HCT116 (cell line): ENCODE measurements at regions not wholly inside any gene's neighbourhood (a gene's known extent, or its start where the extent isn't known, plus 50 kb on each side); places are given as distances from the start of the nearest gene placed in this dataset.

Source experiments
- ATAC-seq: fragments of 200-7000 bp; cut with Tn5 transposase; 2 replicates; pipeline ENCODE4 v1.9.1; 2020; ENCODE audit warnings: mild to moderate bottlenecking, moderate library complexity
- BruUV-seq: library from RNA; stranded (reverse); fragments of 400-500 nt; replicated peaks from 2 replicates; lab custom pipeline; 2021; lab: Mats Ljungman, UMichigan
- CTCF ChIA-PET: fragments of 300-600 bp; sonication (Branson Sonifier 250); formaldehyde crosslinking; loops from one replicate; lab custom pipeline; 2021; ENCODE audit warnings: antibody characterized with exemption; lab: Charles Lee
- POLR2A ChIA-PET: fragments of 300-600, 350-600 bp; sonication (Branson Sonifier 250); formaldehyde crosslinking; loops from one replicate; lab custom pipeline; 2021; ENCODE audit warnings: antibody characterized with exemption; lab: Charles Lee
- RAD21 ChIA-PET, 2 experiments: fragments of 300-600 bp; sonication (Branson Sonifier 250); formaldehyde crosslinking; loops; one replicate each; lab custom pipeline; 2023; ENCODE audit warnings: low total read pairs in 2 of 2; ENCODE audit not compliant: uncharacterized antibody in 2 of 2, unreplicated experiment in 2 of 2, low non-redundant PET in 1 of 2; lab: Charles Lee
- DNase-seq: peaks from one replicate; pipeline ENCODE4 v3.0.0-alpha.2; 2010; ENCODE audit warnings: low read depth, low spot score
- H2AFZ ChIP-seq: fragments of 200-600 bp; shearing (Covaris generic), sonication (generic); 2 replicates; pipeline ENCODE4 v1.6.1; 2017; ENCODE audit warnings: low read depth, mixed run types, mixed read lengths, antibody characterized with exemption, low read length; ENCODE audit not compliant: poor library complexity, severe bottlenecking
- H3K27ac ChIP-seq: 2 replicates; pipeline ENCODE4 v1.5.1; 2012; ENCODE audit warnings: low read depth, low read length
- H3K27me3 ChIP-seq: fragments of 200-600 bp; sonication (generic); 2 replicates; pipeline ENCODE4 v1.6.1; 2016; ENCODE audit warnings: mixed run types, low read length, mixed read lengths; ENCODE audit not compliant: insufficient read depth
- H3K36me3 ChIP-seq, 2 experiments: fragments of 200-500 bp in 1 of 2; fragments of 200-600 bp in 1 of 2; sonication (Bioruptor generic) in 1 of 2; sonication (generic) in 1 of 2; 2 replicates each; pipeline versions ENCODE4 v1.5.1 to v1.6.1; 2014 to 2016; ENCODE audit warnings: low read length in 2 of 2, inconsistent platforms in 1 of 2, mixed read lengths in 1 of 2, mixed run types in 1 of 2; ENCODE audit not compliant: insufficient read depth in 2 of 2, control insufficient read depth in 1 of 2
- H3K4me1 ChIP-seq, 2 experiments: fragments of 200-600 bp in 1 of 2; sonication (generic) in 1 of 2; 2 replicates each; pipeline versions ENCODE4 v1.5.1 to v1.6.1; 2012 to 2017; ENCODE audit warnings: low read length in 2 of 2, inconsistent platforms in 1 of 2, mild to moderate bottlenecking in 1 of 2, mixed read lengths in 1 of 2, mixed run types in 1 of 2, moderate library complexity in 1 of 2; ENCODE audit not compliant: insufficient read depth in 2 of 2, control insufficient read depth in 1 of 2
- H3K4me2 ChIP-seq: fragments of 200-600 bp; sonication (generic); 2 replicates; pipeline ENCODE4 v1.6.1; 2017; ENCODE audit warnings: mixed run types, low read length, mixed read lengths
- H3K4me3 ChIP-seq, 2 experiments: fragments of 200-600 bp in 1 of 2; sonication (generic) in 1 of 2; replicated peaks in 1 of 2; 2 replicates each; pipeline ENCODE4 v1.5.1; 2011 to 2016; ENCODE audit warnings: low read length in 2 of 2, control low read depth in 1 of 2, low read depth in 1 of 2, mild to moderate bottlenecking in 1 of 2, mixed read lengths in 1 of 2, mixed run types in 1 of 2
- H3K79me2 ChIP-seq: fragments of 200-600 bp; sonication (generic); 2 replicates; pipeline ENCODE4 v1.6.1; 2017; ENCODE audit warnings: mild to moderate bottlenecking, mixed run types, low read length, moderate library complexity, mixed read lengths; ENCODE audit not compliant: insufficient read depth
- H3K9ac ChIP-seq: fragments of 200-600 bp; sonication (generic); 2 replicates; pipeline ENCODE4 v1.6.1; 2016; ENCODE audit warnings: low read length, mixed read lengths
- H3K9me2 ChIP-seq: fragments of 200-600 bp; sonication (generic), shearing (Covaris generic); 2 replicates; pipeline ENCODE4 v1.6.1; 2017; ENCODE audit warnings: mixed run types, mild to moderate bottlenecking, moderate library complexity; ENCODE audit not compliant: insufficient read depth
- H3K9me3 ChIP-seq, 2 experiments: fragments of 200-500 bp in 1 of 2; fragments of 200-600 bp in 1 of 2; sonication (Bioruptor generic) in 1 of 2; sonication (generic) in 1 of 2; 2 replicates each; pipeline ENCODE4 v1.6.1; 2014 to 2017; ENCODE audit warnings: low read length in 2 of 2, mixed read lengths in 2 of 2, inconsistent platforms in 1 of 2, low read depth in 1 of 2, mild to moderate bottlenecking in 1 of 2, mixed run types in 1 of 2, moderate library complexity in 1 of 2; ENCODE audit not compliant: control insufficient read depth in 1 of 2, insufficient read depth in 1 of 2
- H4K20me1 ChIP-seq: fragments of 200-600 bp; sonication (generic), shearing (Covaris generic); 2 replicates; pipeline ENCODE4 v1.6.1; 2017; ENCODE audit warnings: mixed run types, mild to moderate bottlenecking, moderate library complexity; ENCODE audit not compliant: insufficient read depth
- CBX3 ChIP-seq: IDR thresholded peaks from 2 replicates; pipeline ENCODE4 v1.6.1; 2012; ENCODE audit warnings: low read depth
- ELF1 ChIP-seq: IDR thresholded peaks from 2 replicates; pipeline ENCODE4 v1.6.1; 2012; ENCODE audit warnings: low read depth, borderline replicate concordance
- EZH2phosphoT487 ChIP-seq: fragments of 200-600 bp; IDR thresholded peaks from 2 replicates; pipeline ENCODE4 v1.6.1; 2018; ENCODE audit warnings: antibody characterized with exemption, borderline replicate concordance
- FOSL1 ChIP-seq: IDR thresholded peaks from 2 replicates; pipeline ENCODE4 v1.6.1; 2012; ENCODE audit warnings: low read depth
- JUND ChIP-seq: IDR thresholded peaks from 2 replicates; pipeline ENCODE4 v1.6.1; 2012
- POLR2A ChIP-seq: IDR thresholded peaks from 2 replicates; pipeline ENCODE4 v1.7.0; 2011; ENCODE audit warnings: borderline replicate concordance; ENCODE audit not compliant: insufficient read depth, insufficient read length; ENCODE audit errors: extremely low read depth
- RAD21 ChIP-seq: IDR thresholded peaks from 2 replicates; pipeline ENCODE4 v1.6.1; 2012; ENCODE audit warnings: low read depth, mild to moderate bottlenecking
- SP1 ChIP-seq: IDR thresholded peaks from 2 replicates; pipeline ENCODE4 v1.6.1; 2012; ENCODE audit warnings: low read depth
- ZFX ChIP-seq: fragments of 450-650 bp; IDR thresholded peaks from 2 replicates; pipeline ENCODE4 v1.6.1; 2017
- intact Hi-C: fragments of 100-400 bp; cut with micrococcal nuclease; formaldehyde crosslinking; loops from 2 replicates; pipeline ENCODE4 v1.10.0; 2022
- TF ChIP-seq, protein P1 (sequence below), 3 experiments: fragments of 200-600 bp in 1 of 3; sonication (generic) in 1 of 3; IDR thresholded peaks in 2 of 3; conservative IDR thresholded peaks in 1 of 3; 2 replicates each; pipeline ENCODE4 v1.5.1; 2012 to 2017; ENCODE audit warnings: low read depth in 2 of 3, low read length in 2 of 3, antibody characterized with exemption in 1 of 3, borderline replicate concordance in 1 of 3, control low read depth in 1 of 3, mild to moderate bottlenecking in 1 of 3, mixed read lengths in 1 of 3, mixed run types in 1 of 3, moderate library complexity in 1 of 3; ENCODE audit not compliant: insufficient read depth in 1 of 3
- TF ChIP-seq, protein P2 (sequence below): IDR thresholded peaks from 2 replicates; pipeline ENCODE4 v1.6.1; 2012; ENCODE audit warnings: low read depth

DNA sequence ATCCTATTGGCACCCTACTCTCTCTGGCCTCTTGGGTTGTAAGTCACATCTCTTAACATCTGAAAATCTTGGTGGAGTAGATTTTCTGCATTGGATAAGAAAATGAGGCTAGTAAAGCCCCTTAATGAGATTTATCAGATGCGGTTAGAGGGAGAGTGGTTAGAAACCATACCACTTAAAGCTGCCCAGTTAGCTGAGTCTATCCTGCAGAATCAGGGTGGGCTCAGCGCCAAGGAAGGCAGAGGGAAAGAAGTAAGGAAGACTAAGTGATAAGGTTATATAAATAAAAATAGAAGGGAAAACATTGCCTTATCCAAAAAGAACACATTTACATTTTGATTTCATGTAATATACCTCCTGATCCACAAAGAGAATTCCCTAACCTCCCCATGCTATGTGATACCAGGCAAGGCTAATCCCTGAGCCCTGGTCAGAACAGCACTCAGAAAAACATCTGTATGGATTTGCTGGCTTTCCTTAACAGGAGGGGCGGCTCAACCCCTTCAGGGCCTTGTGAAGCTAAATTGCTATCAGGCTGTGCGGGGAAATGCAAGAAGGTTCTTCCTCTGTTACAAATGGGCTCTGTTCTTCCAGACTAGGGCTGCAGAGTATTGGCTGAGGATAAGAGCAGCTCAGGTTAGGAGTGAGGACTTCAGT, 101.7 kb downstream of the SNX19 start:
- no peak for ATAC-seq
- Histone ChIP-seq H3K27ac (no peak overlapping the region), H3K79me2 (no peaks in the 10 kb centered on the region), H3K4me1 (no peaks in the 10 kb centered on the region), H4K20me1 (no peaks in the 10 kb centered on the region), H3K9me3 (no peaks in the 10 kb centered on the region), H3K27me3 (peaks cover 32% of the 10 kb centered on the region), H3K4me3 (no peak overlapping the region), H3K36me3 (no peaks in the 10 kb centered on the region), H2AFZ (no peak overlapping the region), H3K9ac (no peak overlapping the region), H3K4me2 (no peak overlapping the region), H3K9me2 (no peaks in the 10 kb centered on the region)
- TF ChIP-seq ZFX, result no peak
- TF ChIP-seq JUND, result no peak
- TF ChIP-seq SP1, result no peak
- TF ChIP-seq POLR2A, result no peak
- TF ChIP-seq RAD21, result no peak
- TF ChIP-seq, protein P1, sequence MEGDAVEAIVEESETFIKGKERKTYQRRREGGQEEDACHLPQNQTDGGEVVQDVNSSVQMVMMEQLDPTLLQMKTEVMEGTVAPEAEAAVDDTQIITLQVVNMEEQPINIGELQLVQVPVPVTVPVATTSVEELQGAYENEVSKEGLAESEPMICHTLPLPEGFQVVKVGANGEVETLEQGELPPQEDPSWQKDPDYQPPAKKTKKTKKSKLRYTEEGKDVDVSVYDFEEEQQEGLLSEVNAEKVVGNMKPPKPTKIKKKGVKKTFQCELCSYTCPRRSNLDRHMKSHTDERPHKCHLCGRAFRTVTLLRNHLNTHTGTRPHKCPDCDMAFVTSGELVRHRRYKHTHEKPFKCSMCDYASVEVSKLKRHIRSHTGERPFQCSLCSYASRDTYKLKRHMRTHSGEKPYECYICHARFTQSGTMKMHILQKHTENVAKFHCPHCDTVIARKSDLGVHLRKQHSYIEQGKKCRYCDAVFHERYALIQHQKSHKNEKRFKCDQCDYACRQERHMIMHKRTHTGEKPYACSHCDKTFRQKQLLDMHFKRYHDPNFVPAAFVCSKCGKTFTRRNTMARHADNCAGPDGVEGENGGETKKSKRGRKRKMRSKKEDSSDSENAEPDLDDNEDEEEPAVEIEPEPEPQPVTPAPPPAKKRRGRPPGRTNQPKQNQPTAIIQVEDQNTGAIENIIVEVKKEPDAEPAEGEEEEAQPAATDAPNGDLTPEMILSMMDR (IDR thresholded peaks at IDR 0.05 in 2 of 3, conservative IDR thresholded peaks at IDR 0.05 in 1 of 3; ENCODE audit: borderline replicate concordance in 1 of 3, insufficient read depth in 1 of 3, low read depth in 2 of 3, low read length in 2 of 3), result no peak
- no peak for TF ChIP-seq FOSL1
- no peak for TF ChIP-seq ELF1
- TF ChIP-seq EZH2phosphoT487, result no peak
- TF ChIP-seq, protein P2, sequence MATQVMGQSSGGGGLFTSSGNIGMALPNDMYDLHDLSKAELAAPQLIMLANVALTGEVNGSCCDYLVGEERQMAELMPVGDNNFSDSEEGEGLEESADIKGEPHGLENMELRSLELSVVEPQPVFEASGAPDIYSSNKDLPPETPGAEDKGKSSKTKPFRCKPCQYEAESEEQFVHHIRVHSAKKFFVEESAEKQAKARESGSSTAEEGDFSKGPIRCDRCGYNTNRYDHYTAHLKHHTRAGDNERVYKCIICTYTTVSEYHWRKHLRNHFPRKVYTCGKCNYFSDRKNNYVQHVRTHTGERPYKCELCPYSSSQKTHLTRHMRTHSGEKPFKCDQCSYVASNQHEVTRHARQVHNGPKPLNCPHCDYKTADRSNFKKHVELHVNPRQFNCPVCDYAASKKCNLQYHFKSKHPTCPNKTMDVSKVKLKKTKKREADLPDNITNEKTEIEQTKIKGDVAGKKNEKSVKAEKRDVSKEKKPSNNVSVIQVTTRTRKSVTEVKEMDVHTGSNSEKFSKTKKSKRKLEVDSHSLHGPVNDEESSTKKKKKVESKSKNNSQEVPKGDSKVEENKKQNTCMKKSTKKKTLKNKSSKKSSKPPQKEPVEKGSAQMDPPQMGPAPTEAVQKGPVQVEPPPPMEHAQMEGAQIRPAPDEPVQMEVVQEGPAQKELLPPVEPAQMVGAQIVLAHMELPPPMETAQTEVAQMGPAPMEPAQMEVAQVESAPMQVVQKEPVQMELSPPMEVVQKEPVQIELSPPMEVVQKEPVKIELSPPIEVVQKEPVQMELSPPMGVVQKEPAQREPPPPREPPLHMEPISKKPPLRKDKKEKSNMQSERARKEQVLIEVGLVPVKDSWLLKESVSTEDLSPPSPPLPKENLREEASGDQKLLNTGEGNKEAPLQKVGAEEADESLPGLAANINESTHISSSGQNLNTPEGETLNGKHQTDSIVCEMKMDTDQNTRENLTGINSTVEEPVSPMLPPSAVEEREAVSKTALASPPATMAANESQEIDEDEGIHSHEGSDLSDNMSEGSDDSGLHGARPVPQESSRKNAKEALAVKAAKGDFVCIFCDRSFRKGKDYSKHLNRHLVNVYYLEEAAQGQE, result no peak
- no peak for TF ChIP-seq CBX3
- ChIA-PET CTCF (no interaction called here), POLR2A (no interaction called here), RAD21 (no interaction called here)
- no TSS peak for BruUV-seq
- no peak for DNase-seq
- intact Hi-C loops, result no loop called here
